HCT116 (cell line): ENCODE measurements at regions not wholly inside any gene's neighbourhood (a gene's known extent, or its start where the extent isn't known, plus 50 kb on each side); places are given as distances from the start of the nearest gene placed in this dataset.

Source experiments
- RAD21 ChIP-seq: IDR thresholded peaks from 2 replicates; pipeline ENCODE4 v1.6.1; 2012; ENCODE audit warnings: low read depth, mild to moderate bottlenecking
- ZNF274 ChIP-seq: fragments of 200-500 bp; sonication (Bioruptor generic); IDR thresholded peaks from 2 replicates; pipeline ENCODE4 v1.6.1; 2014; ENCODE audit warnings: mild to moderate bottlenecking, low read depth, low read length, inconsistent platforms
- TF ChIP-seq, protein P1 (sequence below), 3 experiments: fragments of 200-600 bp in 1 of 3; sonication (generic) in 1 of 3; IDR thresholded peaks in 2 of 3; conservative IDR thresholded peaks in 1 of 3; 2 replicates each; pipeline ENCODE4 v1.5.1; 2012 to 2017; ENCODE audit warnings: low read depth in 2 of 3, low read length in 2 of 3, antibody characterized with exemption in 1 of 3, borderline replicate concordance in 1 of 3, control low read depth in 1 of 3, mild to moderate bottlenecking in 1 of 3, mixed read lengths in 1 of 3, mixed run types in 1 of 3, moderate library complexity in 1 of 3; ENCODE audit not compliant: insufficient read depth in 1 of 3
- TF ChIP-seq, protein P2 (sequence below): IDR thresholded peaks from 2 replicates; pipeline ENCODE4 v1.6.1; 2012

DNA sequence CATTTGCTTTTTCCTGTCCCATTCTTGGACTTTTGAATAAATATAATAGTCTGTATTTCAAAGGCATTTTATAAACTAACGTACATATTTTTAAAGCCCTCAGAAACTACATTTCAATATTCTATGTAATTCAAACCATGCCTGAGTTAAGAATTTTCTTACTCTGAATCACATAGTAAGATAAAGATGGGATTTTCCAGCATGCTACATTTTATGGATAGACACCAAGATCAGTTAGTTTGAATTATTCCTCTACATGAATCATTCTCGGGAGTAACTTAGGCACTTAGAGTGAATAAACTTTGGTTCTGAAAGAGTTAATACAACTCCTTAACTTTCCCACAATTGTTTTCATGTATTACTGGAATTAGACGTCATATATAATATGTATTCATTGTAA lies 713.3 kb upstream of the CBLB start:
- no peak for TF ChIP-seq ZNF274
- TF ChIP-seq RAD21, result no peak
- TF ChIP-seq, protein P1, sequence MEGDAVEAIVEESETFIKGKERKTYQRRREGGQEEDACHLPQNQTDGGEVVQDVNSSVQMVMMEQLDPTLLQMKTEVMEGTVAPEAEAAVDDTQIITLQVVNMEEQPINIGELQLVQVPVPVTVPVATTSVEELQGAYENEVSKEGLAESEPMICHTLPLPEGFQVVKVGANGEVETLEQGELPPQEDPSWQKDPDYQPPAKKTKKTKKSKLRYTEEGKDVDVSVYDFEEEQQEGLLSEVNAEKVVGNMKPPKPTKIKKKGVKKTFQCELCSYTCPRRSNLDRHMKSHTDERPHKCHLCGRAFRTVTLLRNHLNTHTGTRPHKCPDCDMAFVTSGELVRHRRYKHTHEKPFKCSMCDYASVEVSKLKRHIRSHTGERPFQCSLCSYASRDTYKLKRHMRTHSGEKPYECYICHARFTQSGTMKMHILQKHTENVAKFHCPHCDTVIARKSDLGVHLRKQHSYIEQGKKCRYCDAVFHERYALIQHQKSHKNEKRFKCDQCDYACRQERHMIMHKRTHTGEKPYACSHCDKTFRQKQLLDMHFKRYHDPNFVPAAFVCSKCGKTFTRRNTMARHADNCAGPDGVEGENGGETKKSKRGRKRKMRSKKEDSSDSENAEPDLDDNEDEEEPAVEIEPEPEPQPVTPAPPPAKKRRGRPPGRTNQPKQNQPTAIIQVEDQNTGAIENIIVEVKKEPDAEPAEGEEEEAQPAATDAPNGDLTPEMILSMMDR (IDR thresholded peaks at IDR 0.05 in 2 of 3, conservative IDR thresholded peaks at IDR 0.05 in 1 of 3; ENCODE audit: borderline replicate concordance in 1 of 3, insufficient read depth in 1 of 3, low read depth in 2 of 3, low read length in 2 of 3), result no peak
- TF ChIP-seq, protein P2, sequence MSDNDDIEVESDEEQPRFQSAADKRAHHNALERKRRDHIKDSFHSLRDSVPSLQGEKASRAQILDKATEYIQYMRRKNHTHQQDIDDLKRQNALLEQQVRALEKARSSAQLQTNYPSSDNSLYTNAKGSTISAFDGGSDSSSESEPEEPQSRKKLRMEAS, result no peak
